ENCODE measurements at regions not wholly inside any gene's neighbourhood (a gene's known extent, or its start where the extent isn't known, plus 50 kb on each side); places are given as distances from the start of the nearest gene placed in this dataset.

DNA sequence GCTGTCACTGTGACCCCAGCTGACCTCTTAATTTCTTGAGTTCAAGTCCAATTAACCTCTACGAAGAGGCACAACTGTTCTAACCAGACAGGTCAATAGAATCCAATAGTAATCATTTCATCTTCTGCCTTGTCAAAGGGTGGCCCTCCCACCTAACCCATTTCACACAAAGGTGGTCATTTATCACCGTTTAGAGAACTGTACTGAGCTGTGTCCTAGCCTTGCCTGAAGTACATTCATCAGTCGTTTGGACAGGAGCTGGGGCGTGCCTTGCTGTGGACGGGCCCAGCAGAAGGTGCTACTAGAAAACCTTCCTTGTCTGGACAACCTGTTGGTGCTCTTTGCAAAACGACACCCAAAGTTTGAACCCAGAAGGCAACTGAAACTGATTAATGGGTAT is 605.4 kb downstream of the ISL1 start:
- no peaks in the 10 kb centered on the region for H3K36me3 ChIP-seq
- no peaks in the 10 kb centered on the region for H3K4me1 ChIP-seq
- no peak for ATAC-seq
- H3K27me3 ChIP-seq = no peaks in the 10 kb centered on the region
- no peak overlapping the region for H3K27ac ChIP-seq
- no peak for DNase-seq
- H3K9me3 ChIP-seq = no peaks in the 10 kb centered on the region
- intact Hi-C loops (cut with DNase I) = no loop called here
- H3K4me3 ChIP-seq = no peak overlapping the region
- no peak for TF ChIP-seq POLR2A (IDR thresholded peaks at IDR 0.05)
- TF ChIP-seq, protein P1, sequence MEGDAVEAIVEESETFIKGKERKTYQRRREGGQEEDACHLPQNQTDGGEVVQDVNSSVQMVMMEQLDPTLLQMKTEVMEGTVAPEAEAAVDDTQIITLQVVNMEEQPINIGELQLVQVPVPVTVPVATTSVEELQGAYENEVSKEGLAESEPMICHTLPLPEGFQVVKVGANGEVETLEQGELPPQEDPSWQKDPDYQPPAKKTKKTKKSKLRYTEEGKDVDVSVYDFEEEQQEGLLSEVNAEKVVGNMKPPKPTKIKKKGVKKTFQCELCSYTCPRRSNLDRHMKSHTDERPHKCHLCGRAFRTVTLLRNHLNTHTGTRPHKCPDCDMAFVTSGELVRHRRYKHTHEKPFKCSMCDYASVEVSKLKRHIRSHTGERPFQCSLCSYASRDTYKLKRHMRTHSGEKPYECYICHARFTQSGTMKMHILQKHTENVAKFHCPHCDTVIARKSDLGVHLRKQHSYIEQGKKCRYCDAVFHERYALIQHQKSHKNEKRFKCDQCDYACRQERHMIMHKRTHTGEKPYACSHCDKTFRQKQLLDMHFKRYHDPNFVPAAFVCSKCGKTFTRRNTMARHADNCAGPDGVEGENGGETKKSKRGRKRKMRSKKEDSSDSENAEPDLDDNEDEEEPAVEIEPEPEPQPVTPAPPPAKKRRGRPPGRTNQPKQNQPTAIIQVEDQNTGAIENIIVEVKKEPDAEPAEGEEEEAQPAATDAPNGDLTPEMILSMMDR (IDR thresholded peaks at IDR 0.05) = no peak
- 41% methylated on average over 6 of the region's 6 CpGs for WGBS (ENCODE audit: insufficient coverage, low coverage, low lambda C conversion rate, missing lambda C conversion rate)

DNA sequence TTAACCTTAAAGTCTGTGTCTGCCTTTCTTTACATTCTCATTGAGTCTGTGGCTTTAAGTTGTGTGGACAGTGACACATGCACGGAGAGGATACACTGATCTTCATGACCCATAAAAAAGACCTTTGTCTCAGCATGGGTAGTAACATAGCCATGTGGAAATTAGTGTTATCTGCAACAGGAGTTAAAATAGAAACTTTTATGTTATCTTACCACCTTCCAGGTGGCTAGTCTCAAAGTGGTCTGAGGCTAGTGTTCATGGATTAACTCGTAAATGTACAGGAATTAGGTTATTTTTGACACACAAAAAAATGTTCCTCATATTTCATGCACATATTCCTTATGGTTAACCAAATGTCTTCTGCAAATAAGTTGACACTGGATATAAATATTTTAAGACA is 607.0 kb downstream of the ISL1 start:
- DNase-seq (no peak), ATAC-seq (no peak)
- Histone ChIP-seq H3K9me3 (no peaks in the 10 kb centered on the region), H3K4me3 (no peak overlapping the region), H3K4me1 (no peaks in the 10 kb centered on the region), H3K36me3 (no peaks in the 10 kb centered on the region), H3K27ac (no peak overlapping the region), H3K27me3 (no peaks in the 10 kb centered on the region)
- no peak for TF ChIP-seq POLR2A (IDR thresholded peaks at IDR 0.05)
- TF ChIP-seq, protein P1 (IDR thresholded peaks at IDR 0.05) = no peak
- WGBS (ENCODE audit: insufficient coverage, low coverage, low lambda C conversion rate, missing lambda C conversion rate) = 53% methylated on average over 2 of the region's 2 CpGs
- intact Hi-C loops (cut with DNase I) = no loop called here

DNA sequence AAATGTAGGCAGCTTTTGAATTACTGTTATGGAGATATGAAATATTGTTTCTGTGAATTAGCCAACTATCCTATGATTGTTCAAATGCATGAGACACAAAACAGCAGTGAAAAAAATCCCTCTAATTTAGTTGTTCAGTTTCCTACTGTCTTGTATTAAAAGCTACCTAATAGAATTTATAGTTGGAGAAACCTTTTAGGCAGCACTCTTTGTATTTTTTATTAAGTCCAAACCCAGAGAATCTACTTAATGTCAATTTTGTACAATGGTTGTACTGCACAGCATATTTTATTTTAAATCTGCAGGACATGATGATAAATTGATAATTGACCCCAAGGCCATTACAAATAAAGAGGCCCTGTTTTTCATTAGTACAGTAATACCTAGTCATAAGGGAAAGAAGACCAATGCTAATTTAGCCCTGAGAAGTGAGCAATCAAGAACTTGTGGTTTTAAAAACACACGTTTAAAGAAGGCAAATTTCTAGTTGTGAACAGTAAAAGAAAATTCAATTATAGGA is 607.5 kb downstream of the ISL1 start:
- Histone ChIP-seq H3K4me1 (no peaks in the 10 kb centered on the region), H3K27me3 (no peaks in the 10 kb centered on the region), H3K36me3 (no peaks in the 10 kb centered on the region), H3K4me3 (no peak overlapping the region), H3K9me3 (no peaks in the 10 kb centered on the region), H3K27ac (no peak overlapping the region)
- DNase-seq (no peak), ATAC-seq (no peak)
- intact Hi-C loops (cut with DNase I) = no loop called here
- 14% methylated on average over 1 of the region's 1 CpG for WGBS (ENCODE audit: insufficient coverage, low coverage, low lambda C conversion rate, missing lambda C conversion rate)
- TF ChIP-seq, protein P1 (IDR thresholded peaks at IDR 0.05) = no peak
- no peak for TF ChIP-seq POLR2A (IDR thresholded peaks at IDR 0.05)

DNA sequence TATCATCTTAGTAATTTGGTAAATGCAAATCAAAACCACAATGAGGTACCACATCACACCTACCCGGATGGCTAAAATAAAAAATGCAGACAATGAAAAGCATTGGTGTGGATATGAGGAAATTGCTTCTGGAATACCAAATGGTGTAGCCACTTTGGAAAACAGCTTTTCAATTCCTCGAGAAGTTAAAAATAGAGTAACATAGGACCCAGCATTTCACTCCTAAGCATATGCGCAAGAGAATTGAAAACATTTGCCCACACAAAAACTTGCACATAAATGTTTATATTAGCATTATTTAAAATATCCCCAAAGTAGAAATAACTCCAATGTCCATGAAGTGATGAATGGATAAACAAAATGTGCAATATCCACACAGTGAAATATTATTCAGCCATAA is 608.7 kb downstream of the ISL1 start:
- Histone ChIP-seq H3K36me3 (no peaks in the 10 kb centered on the region), H3K27ac (no peak overlapping the region), H3K9me3 (no peaks in the 10 kb centered on the region), H3K4me1 (no peaks in the 10 kb centered on the region), H3K27me3 (no peaks in the 10 kb centered on the region), H3K4me3 (no peak overlapping the region)
- ATAC-seq (no peak), DNase-seq (no peak)
- intact Hi-C loops (cut with DNase I) = no loop called here
- WGBS (ENCODE audit: insufficient coverage, low coverage, low lambda C conversion rate, missing lambda C conversion rate) = 67% methylated on average over 3 of the region's 3 CpGs
- TF ChIP-seq, protein P1 (IDR thresholded peaks at IDR 0.05) = no peak
- no peak for TF ChIP-seq POLR2A (IDR thresholded peaks at IDR 0.05)

DNA sequence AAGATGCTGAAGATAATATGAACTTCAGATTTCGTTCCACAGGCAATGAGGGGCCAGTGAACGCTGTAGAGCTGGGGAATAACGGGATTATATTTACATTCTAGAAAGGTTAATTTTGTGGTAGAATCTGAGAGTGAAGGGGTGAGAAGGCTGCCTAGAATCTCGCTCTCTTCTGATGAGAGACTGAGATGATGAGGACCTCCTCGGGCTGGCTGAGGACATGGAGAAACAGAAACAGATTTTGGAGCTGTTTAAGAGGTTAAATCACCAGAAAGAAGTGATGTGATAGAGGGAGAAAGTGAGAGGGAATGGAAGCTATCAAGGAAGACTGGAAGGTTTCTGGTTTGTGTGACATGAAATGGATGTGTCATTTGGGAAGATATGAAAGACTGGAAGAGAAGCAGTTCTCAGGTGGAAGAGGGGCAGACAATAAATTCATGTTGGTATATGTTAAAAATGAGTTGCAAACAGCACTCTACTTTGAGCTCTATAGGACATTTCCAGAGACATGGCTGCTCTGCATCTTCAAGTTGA is 612.6 kb downstream of the ISL1 start:
- no peak overlapping the region for H3K27ac ChIP-seq
- no peaks in the 10 kb centered on the region for H3K27me3 ChIP-seq
- no peaks in the 10 kb centered on the region for H3K36me3 ChIP-seq
- 67% methylated on average over 5 of the region's 5 CpGs for WGBS (ENCODE audit: insufficient coverage, low coverage, low lambda C conversion rate, missing lambda C conversion rate)
- no peak for DNase-seq
- H3K4me3 ChIP-seq = no peak overlapping the region
- no peak for ATAC-seq
- TF ChIP-seq POLR2A (IDR thresholded peaks at IDR 0.05) = no peak
- TF ChIP-seq, protein P1 (IDR thresholded peaks at IDR 0.05) = no peak
- H3K4me1 ChIP-seq = no peaks in the 10 kb centered on the region
- intact Hi-C loops (cut with DNase I) = no loop called here
- H3K9me3 ChIP-seq = no peaks in the 10 kb centered on the region

Measured in right lobe of liver (tissue), 6 donors.